ENCODE measurements at regions not wholly inside any gene's neighbourhood (a gene's known extent, or its start where the extent isn't known, plus 50 kb on each side); places are given as distances from the start of the nearest gene placed in this dataset.
"Not testable (repeated sequence)": the region's sequence is repeated elsewhere in the genome, so short reads cannot be mapped to it uniquely, and the experiment has no call there.

- H3K27me3 ChIP-seq (ENCODE audit: control insufficient read depth in 1 of 2, insufficient read depth in 2 of 2, low read length in 2 of 2), result no peaks in the 10 kb centered on the region
- no peak overlapping the region for H3K4me3 ChIP-seq (ENCODE audit: low read depth in 1 of 2, low read length in 2 of 2)
- no peaks in the 10 kb centered on the region for H3K9me3 ChIP-seq (ENCODE audit: control insufficient read depth in 2 of 2, insufficient read depth in 1 of 2, low read depth in 1 of 2, low read length in 1 of 2)
- no peaks in the 10 kb centered on the region for H3K4me1 ChIP-seq (ENCODE audit: control insufficient read depth in 2 of 2, insufficient read depth in 2 of 2, low read length in 1 of 2)
- no peaks in the 10 kb centered on the region for H3K36me3 ChIP-seq (ENCODE audit: control insufficient read depth in 2 of 2, insufficient read depth in 2 of 2, low read length in 1 of 2)
- no peak overlapping the region for H3K27ac ChIP-seq (ENCODE audit: low read depth in 2 of 2, low read length in 1 of 2)
- 30 to 43% methylated on average over 3 of the region's 3 CpGs for WGBS, 2 donors
Observed at GRCh38 chr11:116371146-116371545, 401.6 kb downstream of the BUD13 start.

- WGBS, 2 donors, result 69 to 77% methylated on average over 5 of the region's 5 CpGs
- Histone ChIP-seq H3K27me3 (ENCODE audit: control insufficient read depth in 1 of 2, insufficient read depth in 2 of 2, low read length in 2 of 2) (no peaks in the 10 kb centered on the region), H3K4me3 (ENCODE audit: low read depth in 1 of 2, low read length in 2 of 2) (no peak overlapping the region), H3K4me1 (ENCODE audit: control insufficient read depth in 2 of 2, insufficient read depth in 2 of 2, low read length in 1 of 2) (no peaks in the 10 kb centered on the region), H3K9me3 (ENCODE audit: control insufficient read depth in 2 of 2, insufficient read depth in 1 of 2, low read depth in 1 of 2, low read length in 1 of 2) (no peaks in the 10 kb centered on the region), H3K27ac (ENCODE audit: low read depth in 2 of 2, low read length in 1 of 2) (no peak overlapping the region), H3K36me3 (ENCODE audit: control insufficient read depth in 2 of 2, insufficient read depth in 2 of 2, low read length in 1 of 2) (no peaks in the 10 kb centered on the region)
Observed at GRCh38 chr11:116368784-116369183, 404.0 kb downstream of the BUD13 start.

- H3K27ac ChIP-seq (ENCODE audit: low read depth in 2 of 2, low read length in 1 of 2), result no peak overlapping the region
- WGBS, 2 donors, result 29 to 30% methylated on average over 4 of the region's 4 CpGs
- H3K4me3 ChIP-seq (ENCODE audit: low read depth in 1 of 2, low read length in 2 of 2), result no peak overlapping the region
- no peaks in the 10 kb centered on the region for H3K4me1 ChIP-seq (ENCODE audit: control insufficient read depth in 2 of 2, insufficient read depth in 2 of 2, low read length in 1 of 2)
- no peaks in the 10 kb centered on the region for H3K36me3 ChIP-seq (ENCODE audit: control insufficient read depth in 2 of 2, insufficient read depth in 2 of 2, low read length in 1 of 2)
- H3K9me3 ChIP-seq (ENCODE audit: control insufficient read depth in 2 of 2, insufficient read depth in 1 of 2, low read depth in 1 of 2, low read length in 1 of 2), result no peaks in the 10 kb centered on the region
- H3K27me3 ChIP-seq (ENCODE audit: control insufficient read depth in 1 of 2, insufficient read depth in 2 of 2, low read length in 2 of 2), result no peaks in the 10 kb centered on the region
Observed at GRCh38 chr11:116366980-116367645, 405.7 kb downstream of the BUD13 start.

- WGBS, 2 donors, result 54 to 63% methylated on average over 1 of the region's 1 CpG
- no peaks in the 10 kb centered on the region for H3K4me1 ChIP-seq (ENCODE audit: control insufficient read depth in 2 of 2, insufficient read depth in 2 of 2, low read length in 1 of 2)
- H3K27ac ChIP-seq (ENCODE audit: low read depth in 2 of 2, low read length in 1 of 2), result no peak overlapping the region
- no peaks in the 10 kb centered on the region for H3K27me3 ChIP-seq (ENCODE audit: control insufficient read depth in 1 of 2, insufficient read depth in 2 of 2, low read length in 2 of 2)
- no peaks in the 10 kb centered on the region for H3K36me3 ChIP-seq (ENCODE audit: control insufficient read depth in 2 of 2, insufficient read depth in 2 of 2, low read length in 1 of 2)
- no peak overlapping the region for H3K4me3 ChIP-seq (ENCODE audit: low read depth in 1 of 2, low read length in 2 of 2)
- H3K9me3 ChIP-seq (ENCODE audit: control insufficient read depth in 2 of 2, insufficient read depth in 1 of 2, low read depth in 1 of 2, low read length in 1 of 2), result no peaks in the 10 kb centered on the region
Observed at GRCh38 chr11:116366451-116366850, 406.3 kb downstream of the BUD13 start.

- 85 to 86% methylated on average over 4 of the region's 4 CpGs for WGBS, 2 donors
- H3K4me1 ChIP-seq (ENCODE audit: control insufficient read depth in 2 of 2, insufficient read depth in 2 of 2, low read length in 1 of 2); H3K4me3 ChIP-seq (ENCODE audit: low read depth in 1 of 2, low read length in 2 of 2); H3K36me3 ChIP-seq (ENCODE audit: control insufficient read depth in 2 of 2, insufficient read depth in 2 of 2, low read length in 1 of 2); H3K9me3 ChIP-seq (ENCODE audit: control insufficient read depth in 2 of 2, insufficient read depth in 1 of 2, low read depth in 1 of 2, low read length in 1 of 2); H3K27ac ChIP-seq (ENCODE audit: low read depth in 2 of 2, low read length in 1 of 2); H3K27me3 ChIP-seq (ENCODE audit: control insufficient read depth in 1 of 2, insufficient read depth in 2 of 2, low read length in 2 of 2): not testable (repeated sequence)
Observed at GRCh38 chr11:116364925-116365324, 407.9 kb downstream of the BUD13 start.

GRCh38 chr11:116364348-116364747 is 408.4 kb downstream of the BUD13 start:
- Histone ChIP-seq H3K4me1 (ENCODE audit: control insufficient read depth in 2 of 2, insufficient read depth in 2 of 2, low read length in 1 of 2) (no peaks in the 10 kb centered on the region), H3K9me3 (ENCODE audit: control insufficient read depth in 2 of 2, insufficient read depth in 1 of 2, low read depth in 1 of 2, low read length in 1 of 2) (no peaks in the 10 kb centered on the region), H3K27me3 (ENCODE audit: control insufficient read depth in 1 of 2, insufficient read depth in 2 of 2, low read length in 2 of 2) (no peaks in the 10 kb centered on the region), H3K27ac (ENCODE audit: low read depth in 2 of 2, low read length in 1 of 2) (no peak overlapping the region), H3K4me3 (ENCODE audit: low read depth in 1 of 2, low read length in 2 of 2) (no peak overlapping the region), H3K36me3 (ENCODE audit: control insufficient read depth in 2 of 2, insufficient read depth in 2 of 2, low read length in 1 of 2) (no peaks in the 10 kb centered on the region)
- 68 to 72% methylated on average over 4 of the region's 4 CpGs for WGBS, 2 donors

GRCh38 chr11:116360221-116360941 is 412.4 kb downstream of the BUD13 start:
- no peak overlapping the region for H3K27ac ChIP-seq (ENCODE audit: low read depth in 2 of 2, low read length in 1 of 2)
- peaks cover 0 to 3% of the 10 kb centered on the region in 2 donors for H3K4me1 ChIP-seq (ENCODE audit: control insufficient read depth in 2 of 2, insufficient read depth in 2 of 2, low read length in 1 of 2)
- H3K36me3 ChIP-seq (ENCODE audit: control insufficient read depth in 2 of 2, insufficient read depth in 2 of 2, low read length in 1 of 2), result no peaks in the 10 kb centered on the region
- H3K9me3 ChIP-seq (ENCODE audit: control insufficient read depth in 2 of 2, insufficient read depth in 1 of 2, low read depth in 1 of 2, low read length in 1 of 2), result no peaks in the 10 kb centered on the region
- H3K4me3 ChIP-seq (ENCODE audit: low read depth in 1 of 2, low read length in 2 of 2), result no peak overlapping the region
- 69 to 75% methylated on average over 11 of the region's 11 CpGs for WGBS, 2 donors
- no peaks in the 10 kb centered on the region for H3K27me3 ChIP-seq (ENCODE audit: control insufficient read depth in 1 of 2, insufficient read depth in 2 of 2, low read length in 2 of 2)

- Histone ChIP-seq H3K9me3 (ENCODE audit: control insufficient read depth in 2 of 2, insufficient read depth in 1 of 2, low read depth in 1 of 2, low read length in 1 of 2) (no peaks in the 10 kb centered on the region), H3K36me3 (ENCODE audit: control insufficient read depth in 2 of 2, insufficient read depth in 2 of 2, low read length in 1 of 2) (no peaks in the 10 kb centered on the region), H3K27ac (ENCODE audit: low read depth in 2 of 2, low read length in 1 of 2) (no peak overlapping the region), H3K4me1 (ENCODE audit: control insufficient read depth in 2 of 2, insufficient read depth in 2 of 2, low read length in 1 of 2) (peaks cover 0 to 3% of the 10 kb centered on the region in 2 donors), H3K27me3 (ENCODE audit: control insufficient read depth in 1 of 2, insufficient read depth in 2 of 2, low read length in 2 of 2) (no peaks in the 10 kb centered on the region), H3K4me3 (ENCODE audit: low read depth in 1 of 2, low read length in 2 of 2) (no peak overlapping the region)
- WGBS, 2 donors, result 39 to 41% methylated on average over 37 of the region's 37 CpGs
Observed at GRCh38 chr11:116357784-116358544, 414.8 kb downstream of the BUD13 start.

GRCh38 chr11:116356451-116356850 is 416.3 kb downstream of the BUD13 start:
- H3K4me3 ChIP-seq (ENCODE audit: low read depth in 1 of 2, low read length in 2 of 2), result no peak overlapping the region
- H3K4me1 ChIP-seq (ENCODE audit: control insufficient read depth in 2 of 2, insufficient read depth in 2 of 2, low read length in 1 of 2), result peaks cover 0 to 3% of the 10 kb centered on the region in 2 donors
- H3K9me3 ChIP-seq (ENCODE audit: control insufficient read depth in 2 of 2, insufficient read depth in 1 of 2, low read depth in 1 of 2, low read length in 1 of 2), result no peaks in the 10 kb centered on the region
- WGBS, 2 donors, result 67 to 74% methylated on average over 7 of the region's 7 CpGs
- no peak overlapping the region for H3K27ac ChIP-seq (ENCODE audit: low read depth in 2 of 2, low read length in 1 of 2)
- H3K27me3 ChIP-seq (ENCODE audit: control insufficient read depth in 1 of 2, insufficient read depth in 2 of 2, low read length in 2 of 2), result no peaks in the 10 kb centered on the region
- H3K36me3 ChIP-seq (ENCODE audit: control insufficient read depth in 2 of 2, insufficient read depth in 2 of 2, low read length in 1 of 2), result no peaks in the 10 kb centered on the region
